ENCODE measurements at regions not wholly inside any gene's neighbourhood (a gene's known extent, or its start where the extent isn't known, plus 50 kb on each side); places are given as distances from the start of the nearest gene placed in this dataset.
"Not testable (repeated sequence)": the region's sequence is repeated elsewhere in the genome, so short reads cannot be mapped to it uniquely, and the experiment has no call there.

DNA sequence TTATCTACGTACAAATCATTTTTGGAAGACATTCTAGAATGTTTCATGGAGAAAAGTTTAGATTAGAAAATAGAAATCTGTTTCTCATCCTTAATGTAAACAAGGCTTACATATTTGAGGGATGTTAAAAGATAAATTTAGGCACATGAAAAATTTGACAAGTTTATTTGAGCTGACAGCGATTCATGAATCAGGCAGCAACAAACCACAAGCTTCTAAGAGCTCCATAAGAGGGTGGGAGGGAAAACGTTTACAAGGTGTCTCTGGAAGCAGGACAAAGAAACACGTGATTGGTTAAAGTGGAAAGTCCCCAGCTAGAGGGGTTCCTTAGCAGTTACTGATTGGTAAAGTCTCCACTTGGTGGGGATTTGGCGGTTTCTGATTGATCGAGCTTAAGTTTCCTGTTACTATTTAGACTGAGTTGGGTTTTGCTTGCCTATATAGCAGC is 228.9 kb upstream of the PITRM1 start:
- DNase-seq (ENCODE audit: insufficient read length, low spot score) (no peak), FAIRE-seq (no peak)

DNA sequence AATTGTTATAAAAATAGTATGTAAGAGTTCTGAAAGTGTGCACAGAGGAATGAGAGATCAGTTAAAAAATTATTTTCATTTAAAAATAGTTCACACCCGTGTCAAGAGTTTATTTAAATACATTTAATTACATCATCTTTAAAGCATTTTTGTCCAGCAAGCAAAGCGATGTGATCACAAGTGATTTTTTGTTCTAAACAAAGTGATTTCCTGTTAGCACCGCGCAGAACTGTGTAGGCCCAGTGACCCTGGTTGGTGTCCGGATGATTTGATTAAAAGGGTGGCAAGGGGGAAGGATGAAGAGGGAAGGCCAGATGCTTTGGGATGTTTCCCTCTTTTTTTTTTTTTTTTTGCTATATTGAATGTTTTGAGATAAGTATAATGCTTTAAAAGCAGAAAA is 227.8 kb upstream of the PITRM1 start:
- DNase-seq (ENCODE audit: insufficient read length, low spot score), result no peak

DNA sequence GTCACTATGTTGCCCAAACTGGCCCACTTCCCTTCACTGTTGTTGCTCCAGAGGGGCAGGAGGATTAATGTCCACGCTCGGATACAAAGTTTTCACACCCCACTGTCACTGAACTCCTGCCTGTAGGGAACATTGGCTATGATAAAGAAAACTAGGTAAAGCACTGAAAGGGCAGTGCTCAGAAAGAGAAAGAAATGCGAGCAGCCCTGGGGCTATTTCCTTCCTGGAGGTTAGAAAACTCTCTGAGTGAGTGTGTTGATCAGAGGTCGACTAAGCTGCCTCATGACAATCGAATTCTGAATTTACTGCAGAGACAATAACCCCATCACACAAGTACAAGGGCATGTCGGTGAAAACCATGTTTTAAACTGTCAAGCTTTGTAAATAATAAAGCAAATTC is 227.2 kb upstream of the PITRM1 start:
- DNase-seq (ENCODE audit: insufficient read length, low spot score), result no peak

More for the DNA sequence above, 227.8 kb upstream of the PITRM1 start:
- FAIRE-seq, result no peak

DNA sequence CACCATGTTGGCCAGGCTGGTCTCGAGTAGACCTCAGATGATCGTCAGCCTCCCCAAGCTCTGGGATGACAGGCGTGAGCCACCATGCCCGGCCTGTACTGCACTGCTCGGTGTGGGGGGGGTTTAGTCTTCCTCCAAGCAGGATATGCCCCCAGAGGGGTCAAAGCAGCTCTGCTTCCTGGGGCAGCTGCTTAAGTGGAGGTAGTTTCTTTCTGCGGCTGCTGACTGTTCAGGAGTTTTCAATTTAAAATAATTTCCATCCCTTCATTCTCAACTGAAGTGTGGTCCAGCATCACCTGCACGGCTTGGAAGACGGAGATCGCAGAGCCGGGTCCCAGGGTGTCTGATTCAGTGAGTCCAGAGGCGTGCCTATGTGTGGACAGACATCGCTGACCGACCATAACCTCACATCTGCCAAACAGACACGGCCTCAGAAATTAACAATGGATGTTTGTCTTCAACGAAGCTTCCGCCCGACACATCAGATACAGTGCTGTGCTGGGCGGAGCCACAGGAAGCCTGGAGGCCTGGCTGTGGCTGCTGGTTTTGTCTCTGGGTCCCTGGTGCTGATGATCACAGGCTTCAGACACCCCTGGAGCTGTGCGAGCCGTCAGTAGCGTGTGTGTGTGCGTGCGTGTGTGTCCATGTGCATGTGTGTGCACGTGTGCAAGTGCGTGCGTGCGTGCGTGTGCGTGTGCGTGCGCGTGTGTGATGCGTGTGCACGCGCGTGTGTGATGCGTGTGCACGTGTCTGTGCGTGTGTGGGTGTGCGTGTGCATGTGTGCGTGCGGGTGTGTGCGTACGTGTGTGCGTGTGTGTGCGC is 226.5 kb upstream of the PITRM1 start:
- no peak for FAIRE-seq
- DNase-seq (ENCODE audit: insufficient read length, low spot score), result no peak

More for the DNA sequence above, 227.2 kb upstream of the PITRM1 start:
- FAIRE-seq, result no peak

DNA sequence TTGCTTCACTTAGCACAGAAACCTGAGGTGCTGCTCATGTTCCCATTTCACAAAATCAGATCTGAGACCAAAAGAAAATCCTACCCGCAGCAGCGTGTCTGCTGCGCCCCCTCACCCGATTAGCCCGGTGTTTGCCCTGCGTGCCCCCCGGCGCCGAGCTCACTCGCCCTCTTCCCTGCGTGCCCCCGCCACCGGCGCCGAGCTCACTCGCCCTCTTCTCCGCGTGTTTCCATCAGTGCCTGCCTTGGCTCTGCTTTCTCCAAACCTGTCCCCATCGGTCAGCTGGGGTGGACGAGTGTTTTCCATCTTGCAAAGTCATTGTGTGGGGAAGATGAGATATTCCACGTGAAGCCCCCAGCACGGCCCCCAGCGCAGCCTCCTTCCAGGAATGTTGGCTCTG is 225.3 kb upstream of the PITRM1 start:
- no peak for FAIRE-seq
- DNase-seq (ENCODE audit: insufficient read length, low spot score), result no peak

DNA sequence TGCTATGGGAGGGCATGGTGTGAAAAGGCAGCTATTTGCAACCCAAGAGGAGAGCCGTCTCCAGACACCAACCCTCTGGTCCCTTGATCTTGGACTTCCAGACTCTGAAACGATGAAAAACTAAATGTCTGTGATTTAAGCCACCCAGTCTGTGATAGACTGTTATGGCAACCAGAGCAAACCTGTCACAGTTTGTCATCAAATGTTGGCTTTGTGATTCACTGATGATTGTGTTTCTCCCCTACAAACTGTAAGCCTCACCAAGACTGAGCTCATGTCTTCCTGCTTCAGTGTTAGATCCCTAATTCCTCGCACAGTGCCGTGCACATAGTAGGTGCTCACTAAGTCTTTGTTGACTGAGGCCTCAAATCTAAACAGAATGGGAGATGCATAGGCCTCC is 224.6 kb upstream of the PITRM1 start:
- FAIRE-seq, result no peak
- no peak for DNase-seq (ENCODE audit: insufficient read length, low spot score)

DNA sequence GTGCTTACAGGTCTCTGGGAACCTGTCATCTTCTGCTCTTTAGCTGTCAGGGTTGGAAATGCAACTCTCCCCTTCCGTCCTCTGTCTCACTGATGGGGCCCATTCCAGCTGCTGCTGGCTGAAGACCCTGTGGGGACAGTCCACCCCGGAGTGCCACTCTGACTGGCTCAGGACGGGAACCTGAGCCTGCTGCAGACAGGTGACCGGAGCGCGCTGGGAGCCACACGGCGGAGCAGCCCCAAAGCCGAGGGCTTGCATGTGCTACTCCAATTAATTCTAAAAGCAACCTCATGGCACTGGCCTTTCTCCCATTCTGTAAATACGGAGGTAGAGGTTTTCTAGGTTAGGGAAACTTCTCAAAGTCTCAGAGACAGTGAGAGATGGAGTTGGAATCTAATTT is 223.5 kb upstream of the PITRM1 start:
- DNase-seq (ENCODE audit: insufficient read length, low spot score) (no peak), FAIRE-seq (no peak)

DNA sequence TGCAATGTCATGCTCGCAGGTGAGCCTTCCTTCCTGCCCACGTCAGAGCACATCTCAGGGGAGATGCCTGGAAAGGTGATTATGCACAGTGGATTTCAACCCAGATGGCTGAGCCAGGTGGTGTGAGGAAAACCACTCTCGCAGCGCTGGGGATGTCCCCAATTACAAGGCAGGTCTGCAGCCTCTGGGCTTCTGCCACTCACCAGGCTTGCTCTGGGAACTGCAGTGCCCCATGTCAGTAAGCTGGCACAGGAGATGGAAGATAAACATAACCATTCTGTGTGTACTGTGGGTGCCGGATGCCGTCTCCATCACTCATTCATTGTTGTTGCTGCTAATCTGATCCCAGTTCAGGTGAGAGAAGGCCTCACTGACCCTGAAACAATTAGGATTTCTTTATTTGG is 222.9 kb upstream of the PITRM1 start:
- DNase-seq (ENCODE audit: insufficient read length, low spot score), result no peak
- FAIRE-seq, result no peak

DNA sequence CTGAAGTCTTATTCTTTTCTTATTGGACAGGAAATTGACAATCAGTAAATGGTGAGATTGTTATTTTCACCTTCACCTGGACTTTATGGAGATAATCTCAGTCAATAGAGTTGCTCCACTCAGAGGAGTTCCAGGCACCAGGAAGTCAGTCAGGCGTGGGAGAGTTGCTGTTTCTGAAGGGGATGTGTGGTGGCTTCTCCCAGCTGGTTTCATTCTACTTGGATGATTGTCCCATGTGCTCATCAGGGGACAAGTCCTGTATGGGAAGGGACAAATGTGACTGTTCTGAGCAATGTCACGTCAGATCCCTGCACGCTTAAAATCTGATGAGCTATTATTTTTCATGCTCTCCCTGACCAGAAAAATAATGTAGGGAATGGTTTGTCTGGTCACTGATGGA is 222.5 kb upstream of the PITRM1 start:
- FAIRE-seq (no peak), DNase-seq (ENCODE audit: insufficient read length, low spot score) (no peak)

DNA sequence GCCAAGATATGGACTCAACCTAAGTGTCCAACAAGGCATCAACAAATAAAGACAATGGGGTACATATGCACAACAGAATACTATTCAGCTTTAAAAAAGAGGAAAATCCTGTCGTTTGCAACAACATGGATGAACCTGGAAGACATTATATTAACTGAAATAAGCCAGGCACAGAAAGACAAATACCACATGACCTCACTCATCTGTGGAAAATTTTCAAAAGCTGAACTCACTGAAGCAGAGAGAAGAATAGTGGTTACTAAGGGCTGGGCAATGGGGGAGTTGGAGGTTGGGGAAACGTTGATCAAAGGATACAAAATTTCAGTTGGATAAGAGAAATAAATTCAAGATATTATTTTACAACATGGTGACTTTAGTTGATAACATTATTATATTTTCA is 221.4 kb upstream of the PITRM1 start:
- no peak for FAIRE-seq

DNA sequence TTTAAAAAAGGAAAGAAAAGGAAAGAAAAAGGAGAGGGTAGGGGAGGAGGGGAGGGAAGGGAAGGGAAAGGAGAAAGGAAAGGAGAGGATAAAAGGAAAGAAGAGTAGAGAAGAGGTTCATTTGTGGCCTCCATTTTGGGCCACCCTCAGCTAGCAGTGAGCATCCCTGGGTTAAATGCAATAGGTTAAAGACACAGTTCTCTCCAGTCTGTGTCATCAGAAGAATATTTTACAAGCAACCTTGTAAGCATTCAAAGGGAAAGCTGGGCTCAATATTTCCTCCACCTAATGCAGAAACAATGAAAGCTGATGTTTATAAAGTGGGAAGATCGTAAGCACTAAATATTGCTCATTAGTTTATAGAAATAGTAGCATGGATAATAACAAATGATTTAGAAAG is 219.1 kb upstream of the PITRM1 start:
- DNase-seq (ENCODE audit: insufficient read length, low spot score) (no peak), FAIRE-seq (no peak)

More for the DNA sequence above, 221.4 kb upstream of the PITRM1 start:
- DNase-seq (ENCODE audit: insufficient read length, low spot score), result no peak

DNA sequence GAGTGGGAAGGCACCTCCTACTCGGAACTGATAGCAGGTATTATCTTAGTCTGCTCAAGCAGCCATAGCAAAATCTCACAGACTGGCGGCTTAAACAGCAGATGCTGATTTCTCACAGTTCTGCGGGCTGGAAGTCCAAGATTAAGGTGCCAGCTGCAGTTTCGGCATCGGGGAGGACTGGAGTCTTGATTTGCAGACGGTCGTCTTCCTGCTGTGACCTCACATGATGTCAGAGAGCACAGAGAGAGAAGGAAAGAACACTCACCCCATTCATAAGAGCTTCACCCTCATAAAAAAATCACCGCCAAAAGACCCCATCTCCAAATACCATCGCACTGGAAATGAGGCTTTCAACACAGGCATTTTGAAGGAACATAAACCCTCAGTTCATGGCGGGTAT is 216.5 kb upstream of the PITRM1 start:
- DNase-seq (ENCODE audit: insufficient read length, low spot score), result no peak
- FAIRE-seq, result no peak

DNA sequence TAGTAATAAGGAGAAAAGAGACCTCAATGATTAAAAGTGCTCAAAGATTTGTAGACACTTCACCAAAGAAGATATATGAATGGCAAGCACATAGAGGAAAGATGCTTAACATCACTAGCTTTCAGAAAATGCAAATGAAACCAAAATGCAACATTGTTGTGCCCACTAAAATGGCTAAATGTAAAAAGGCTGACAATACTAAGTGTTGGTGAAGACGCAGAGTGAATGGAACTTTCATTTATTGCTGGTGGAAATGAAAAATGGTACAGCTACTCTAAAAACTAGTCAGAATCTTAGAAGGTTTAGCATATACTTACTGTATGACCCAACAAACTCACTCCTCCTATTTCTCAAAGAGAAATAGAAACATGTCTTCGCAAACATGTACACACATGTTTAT is 212.9 kb upstream of the PITRM1 start:
- no peak for FAIRE-seq
- no peak for DNase-seq (ENCODE audit: insufficient read length, low spot score)

DNA sequence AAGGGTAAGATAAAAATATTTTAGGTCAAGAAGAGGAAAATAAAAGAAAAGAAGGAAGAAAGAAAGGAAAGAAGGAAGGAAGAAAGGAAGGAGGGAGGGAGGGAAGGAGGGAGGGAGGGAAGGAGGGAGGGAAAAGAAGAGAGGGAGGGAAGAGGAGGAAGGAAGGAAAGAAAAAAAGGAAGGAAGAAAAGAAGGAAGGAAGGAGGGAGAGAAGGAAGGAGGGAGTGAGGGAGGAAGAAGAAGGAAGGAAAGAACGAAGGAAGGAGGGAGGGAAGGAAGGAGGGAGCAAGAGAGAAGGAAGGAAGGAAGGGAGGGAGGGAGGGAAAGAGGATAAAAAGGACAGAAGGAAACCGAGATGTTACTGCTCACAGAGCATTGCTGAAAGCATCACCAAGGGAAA is 209.5 kb upstream of the PITRM1 start:
- FAIRE-seq (no peak), DNase-seq (ENCODE audit: insufficient read length, low spot score) (no peak)

DNA sequence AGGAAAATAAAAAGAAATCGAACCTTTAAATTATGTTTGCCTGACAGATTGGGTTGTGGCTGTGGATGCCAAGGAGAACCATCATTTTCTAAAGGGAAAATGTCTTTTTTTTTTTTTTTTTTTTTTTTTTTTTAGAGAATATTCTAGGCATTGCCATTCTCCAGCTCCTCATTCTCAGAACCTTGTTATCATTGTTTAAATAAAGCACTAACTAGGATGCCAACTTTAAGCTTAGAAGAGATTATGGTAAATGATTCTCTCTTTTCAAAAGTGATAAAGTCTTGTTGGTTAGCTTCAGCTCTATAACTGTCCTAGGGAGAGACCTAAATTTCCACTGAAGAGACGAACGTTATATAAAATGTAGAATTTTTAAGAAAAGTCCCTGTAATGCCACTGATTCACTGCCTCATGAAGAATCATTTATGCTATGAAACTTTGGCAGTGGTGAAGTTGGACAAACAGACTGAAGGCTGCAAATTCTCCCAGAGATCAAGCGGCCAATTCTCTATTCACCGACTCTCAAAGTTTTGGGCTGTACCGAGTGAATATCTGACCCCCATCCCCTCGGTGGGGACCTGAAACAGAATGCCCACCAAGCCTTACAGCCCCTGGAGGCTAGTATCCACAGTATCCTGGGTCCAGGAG is 207.9 kb upstream of the PITRM1 start:
- no peak for FAIRE-seq
- DNase-seq (ENCODE audit: insufficient read length, low spot score), result no peak

DNA sequence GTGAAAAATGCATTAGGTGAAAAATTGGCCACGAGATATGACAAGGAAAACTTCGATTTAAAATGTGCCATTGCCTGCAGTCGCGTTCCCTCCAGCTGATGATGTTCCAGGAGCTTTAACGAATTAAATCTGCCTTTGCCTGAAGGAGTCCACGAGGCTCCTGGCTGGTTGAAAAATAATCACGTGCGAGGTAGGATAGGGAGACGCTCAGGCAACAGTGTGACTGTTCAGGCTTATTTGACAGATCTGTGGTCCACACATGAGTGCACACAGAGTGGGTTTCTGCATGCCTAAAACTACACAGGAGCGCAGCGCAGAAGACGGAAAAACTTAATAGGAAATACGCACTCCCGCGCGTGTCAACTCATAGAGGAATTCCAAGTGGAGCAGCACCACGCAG is 204.0 kb upstream of the PITRM1 start:
- FAIRE-seq (no peak), DNase-seq (ENCODE audit: insufficient read length, low spot score) (no peak)

DNA sequence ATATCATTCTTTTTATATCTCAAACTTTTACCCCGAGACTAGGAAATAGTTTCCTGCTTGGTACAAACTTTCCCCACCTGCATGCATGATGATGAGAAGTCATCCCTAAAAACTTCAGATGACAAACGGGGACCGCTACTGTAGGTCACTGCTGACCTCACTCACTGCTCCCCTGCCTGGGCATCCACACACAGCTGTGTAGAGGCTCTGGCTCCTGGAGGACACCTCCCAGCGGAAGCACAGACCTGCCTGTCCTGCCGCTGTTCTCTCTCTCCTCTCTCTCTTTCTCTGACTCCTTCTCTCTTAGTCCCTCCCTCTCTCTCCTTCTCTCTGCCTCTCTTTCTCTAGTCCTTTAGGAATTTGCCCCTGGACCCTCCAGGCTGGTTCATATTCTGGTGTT is 202.9 kb upstream of the PITRM1 start:
- no peak for DNase-seq (ENCODE audit: insufficient read length, low spot score)
- no peak for FAIRE-seq

DNA sequence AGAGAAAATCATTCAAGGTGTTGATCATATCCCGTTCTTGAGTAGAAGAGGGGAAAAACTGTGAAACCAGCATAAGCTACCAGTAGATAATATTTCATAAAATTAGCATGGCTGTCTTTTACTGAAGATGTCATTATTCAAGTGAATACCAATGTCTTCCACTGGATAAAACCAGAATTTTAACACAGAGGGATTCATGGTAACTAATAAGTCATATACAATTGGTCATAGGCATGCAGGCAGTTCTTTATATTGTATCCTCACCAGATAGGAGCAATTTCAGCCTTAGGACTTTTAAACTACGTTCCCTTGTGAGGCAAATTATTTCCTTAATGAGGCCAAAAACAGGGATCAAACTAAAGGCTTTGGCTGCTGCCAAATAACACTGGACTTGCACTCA is 202.3 kb upstream of the PITRM1 start:
- FAIRE-seq (no peak), DNase-seq (ENCODE audit: insufficient read length, low spot score) (no peak)

DNA sequence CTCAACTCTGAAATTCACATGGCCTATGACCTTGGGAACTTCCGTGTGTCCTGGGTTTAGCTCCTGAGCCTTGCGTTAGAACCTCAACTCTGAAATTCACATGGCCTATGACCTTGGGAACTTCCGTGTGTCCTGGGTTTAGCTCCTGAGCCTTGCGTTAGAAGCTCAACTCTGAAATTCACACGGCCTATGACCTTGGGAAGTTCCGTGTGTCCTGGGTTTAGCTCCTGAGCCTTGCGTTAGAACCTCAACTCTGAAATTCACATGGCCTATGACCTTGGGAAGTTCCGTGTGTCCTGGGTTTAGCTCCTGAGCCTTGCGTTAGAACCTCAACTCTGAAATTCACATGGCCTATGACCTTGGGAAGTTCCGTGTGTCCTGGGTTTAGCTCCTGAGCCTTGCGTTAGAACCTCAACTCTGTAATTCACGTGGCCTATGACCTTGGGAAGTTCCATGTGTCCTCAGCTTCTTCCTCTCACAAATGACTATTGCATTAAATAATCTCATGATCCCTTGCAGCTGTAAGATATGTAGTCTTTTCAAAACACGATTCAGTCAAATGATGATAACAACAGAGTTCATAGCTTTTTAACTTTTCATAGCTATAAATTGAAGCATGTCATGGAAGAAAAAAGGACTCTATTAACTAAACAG is 200.9 kb upstream of the PITRM1 start:
- not testable (repeated sequence) for DNase-seq (ENCODE audit: insufficient read length, low spot score); FAIRE-seq

DNA sequence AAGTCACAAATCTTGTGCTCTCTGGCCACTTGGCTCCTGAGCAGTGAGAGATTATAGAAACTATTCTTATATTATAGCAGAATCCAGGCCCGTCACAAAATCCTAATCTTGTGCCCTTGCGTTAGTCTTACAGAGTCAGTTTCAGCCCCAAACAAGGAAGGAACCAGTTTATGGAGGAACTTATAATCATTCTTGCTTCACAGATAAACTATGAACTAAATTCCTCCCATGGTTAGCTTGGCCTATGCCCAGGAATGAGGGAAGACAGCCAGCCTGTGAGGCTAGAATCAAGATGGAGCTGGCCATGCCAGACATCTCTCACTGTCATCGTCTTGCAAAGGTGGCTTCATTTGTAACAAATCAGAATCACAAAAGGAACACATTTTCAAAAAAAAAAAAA is 199.7 kb upstream of the PITRM1 start:
- no peak for DNase-seq (ENCODE audit: insufficient read length, low spot score)
- no peak for FAIRE-seq

DNA sequence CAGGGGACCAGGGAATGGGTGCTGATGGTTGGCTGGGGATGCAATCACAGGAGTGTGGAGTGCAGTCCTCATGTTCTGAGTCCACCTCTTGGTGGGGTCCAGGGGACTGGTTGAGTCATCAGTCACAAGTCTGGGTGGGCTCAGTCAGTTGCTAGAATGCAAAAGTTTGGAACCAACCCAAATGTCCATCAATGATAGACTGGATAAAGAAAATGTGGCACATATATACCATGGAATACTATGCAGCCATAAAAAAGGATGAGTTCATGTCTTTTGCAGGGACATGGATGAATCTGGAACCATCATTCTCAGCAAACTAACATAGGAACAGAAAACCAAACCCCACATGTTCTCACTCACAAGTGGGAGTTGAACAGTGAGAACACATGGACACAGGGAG is 199.0 kb upstream of the PITRM1 start:
- FAIRE-seq; DNase-seq (ENCODE audit: insufficient read length, low spot score): not testable (repeated sequence)

Measured in GM19239 (cell line).